ENCODE measurements at regions not wholly inside any gene's neighbourhood (a gene's known extent, or its start where the extent isn't known, plus 50 kb on each side); places are given as distances from the start of the nearest gene placed in this dataset.

GRCh38 chr4:174099712-174100111, 183.8 kb downstream of the FBXO8 start (continued):
- no peak for TF ChIP-seq SP4 (IDR thresholded peaks at IDR 0.05; ENCODE audit: low read length)
- no peak for TF ChIP-seq FOSL1 (IDR thresholded peaks at IDR 0.05; ENCODE audit: insufficient read depth, low read depth, low read length)
- no peak for TF ChIP-seq CREB1 (IDR thresholded peaks at IDR 0.05)
